Glutamatergic neuron (in vitro differentiated cells): ENCODE measurements at regions not wholly inside any gene's neighbourhood (a gene's known extent, or its start where the extent isn't known, plus 50 kb on each side); places are given as distances from the start of the nearest gene placed in this dataset.

ENCODE experiments used
- DNase-seq: peaks from one replicate; pipeline ENCODE4 v3.0.0; 2022
- H3K27ac Mint-ChIP-seq: one replicate; pipeline ENCODE4 v1.8.0; 2020; ENCODE audit warnings: mild to moderate bottlenecking, mixed read lengths, inconsistent platforms; ENCODE audit not compliant: unreplicated experiment
- H3K27me3 Mint-ChIP-seq: one replicate; pipeline ENCODE4 v1.8.0; 2020; ENCODE audit warnings: mild to moderate bottlenecking, moderate library complexity, mixed read lengths, inconsistent platforms; ENCODE audit not compliant: unreplicated experiment
- H3K36me3 Mint-ChIP-seq: one replicate; pipeline ENCODE4 v1.8.0; 2020; ENCODE audit warnings: mild to moderate bottlenecking, mixed read lengths, inconsistent platforms; ENCODE audit not compliant: unreplicated experiment
- H3K4me1 Mint-ChIP-seq: one replicate; pipeline ENCODE4 v1.8.0; 2020; ENCODE audit warnings: mild to moderate bottlenecking, low read depth, mixed read lengths, inconsistent platforms; ENCODE audit not compliant: unreplicated experiment
- H3K4me3 Mint-ChIP-seq: one replicate; pipeline ENCODE4 v1.8.0; 2020; ENCODE audit warnings: mild to moderate bottlenecking, mixed read lengths, inconsistent platforms; ENCODE audit not compliant: unreplicated experiment
- H3K9me3 Mint-ChIP-seq: one replicate; pipeline ENCODE4 v1.8.0; 2020; ENCODE audit warnings: mild to moderate bottlenecking, moderate library complexity, mixed read lengths, inconsistent platforms; ENCODE audit not compliant: unreplicated experiment
- CTCF ChIP-seq: fragments of 200-600 bp; sonication (generic); IDR thresholded peaks from one replicate; pipeline ENCODE4 v1.5.0; 2021; ENCODE audit not compliant: partially characterized antibody, unreplicated experiment

GRCh38 chr9:18362166-18362565, 111.8 kb upstream of the ADAMTSL1 start:
- DNase-seq: no peak
- H3K4me1 Mint-ChIP-seq: no peaks in the 10 kb centered on the region
- no peaks in the 10 kb centered on the region for H3K27me3 Mint-ChIP-seq
- no peak for TF ChIP-seq CTCF
- H3K4me3 Mint-ChIP-seq: no peak overlapping the region
- no peaks in the 10 kb centered on the region for H3K9me3 Mint-ChIP-seq
- no peak overlapping the region for H3K27ac Mint-ChIP-seq
- no peaks in the 10 kb centered on the region for H3K36me3 Mint-ChIP-seq

GRCh38 chr9:18362901-18363685, 110.9 kb upstream of the ADAMTSL1 start:
- no peak for TF ChIP-seq CTCF
- no peak overlapping the region for H3K4me3 Mint-ChIP-seq
- no peak overlapping the region for H3K27ac Mint-ChIP-seq
- H3K27me3 Mint-ChIP-seq: no peaks in the 10 kb centered on the region
- H3K36me3 Mint-ChIP-seq: no peaks in the 10 kb centered on the region
- DNase-seq: no peak
- H3K9me3 Mint-ChIP-seq: no peaks in the 10 kb centered on the region
- no peaks in the 10 kb centered on the region for H3K4me1 Mint-ChIP-seq

GRCh38 chr9:18365651-18366050, 108.3 kb upstream of the ADAMTSL1 start:
- Mint-ChIP-seq H3K4me1 (no peaks in the 10 kb centered on the region), H3K36me3 (no peaks in the 10 kb centered on the region)

GRCh38 chr9:18366184-18366583, 107.8 kb upstream of the ADAMTSL1 start:
- no peaks in the 10 kb centered on the region for H3K27me3 Mint-ChIP-seq
- no peak overlapping the region for H3K27ac Mint-ChIP-seq
- no peak for TF ChIP-seq CTCF
- H3K9me3 Mint-ChIP-seq: no peaks in the 10 kb centered on the region
- no peaks in the 10 kb centered on the region for H3K36me3 Mint-ChIP-seq
- no peak overlapping the region for H3K4me3 Mint-ChIP-seq
- no peaks in the 10 kb centered on the region for H3K4me1 Mint-ChIP-seq
- no peak for DNase-seq

More at GRCh38 chr9:18365651-18366050, 108.3 kb upstream of the ADAMTSL1 start:
- no peaks in the 10 kb centered on the region for H3K9me3 Mint-ChIP-seq
- TF ChIP-seq CTCF: no peak
- H3K27ac Mint-ChIP-seq: no peak overlapping the region
- no peaks in the 10 kb centered on the region for H3K27me3 Mint-ChIP-seq
- DNase-seq: no peak
- H3K4me3 Mint-ChIP-seq: no peak overlapping the region

GRCh38 chr9:18368206-18368605, 105.7 kb upstream of the ADAMTSL1 start:
- no peak overlapping the region for H3K4me3 Mint-ChIP-seq
- H3K4me1 Mint-ChIP-seq: no peaks in the 10 kb centered on the region
- H3K36me3 Mint-ChIP-seq: no peaks in the 10 kb centered on the region
- no peaks in the 10 kb centered on the region for H3K27me3 Mint-ChIP-seq
- no peak overlapping the region for H3K27ac Mint-ChIP-seq
- DNase-seq: no peak
- no peaks in the 10 kb centered on the region for H3K9me3 Mint-ChIP-seq
- no peak for TF ChIP-seq CTCF
